OCI-LY3 (cell line): ENCODE measurements at regions not wholly inside any gene's neighbourhood (a gene's known extent, or its start where the extent isn't known, plus 50 kb on each side); places are given as distances from the start of the nearest gene placed in this dataset.
"Not testable (repeated sequence)": the region's sequence is repeated elsewhere in the genome, so short reads cannot be mapped to it uniquely, and the experiment has no call there.

Experiments used
- H2AFZ ChIP-seq: fragments of 200-600, 300-600 bp; shearing (Covaris generic); 2 replicates; pipeline ENCODE4 v1.6.0; 2014; ENCODE audit warnings: antibody characterized with exemption, low read depth, low read length
- H3K27ac ChIP-seq: fragments of 200-600, 300-600 bp; sonication (generic); 2 replicates; pipeline ENCODE4 v1.5.1; 2014; ENCODE audit warnings: mild to moderate bottlenecking, low read length, moderate library complexity, mixed read lengths
- H3K27me3 ChIP-seq: fragments of 200-600, 300-600 bp; sonication (generic); 2 replicates; pipeline ENCODE4 v1.6.1; 2014; ENCODE audit warnings: low read depth, low read length, mixed read lengths
- H3K36me3 ChIP-seq: fragments of 200-600, 300-600 bp; sonication (generic); replicated peaks from 2 replicates; pipeline ENCODE3; 2014; ENCODE audit warnings: low read depth, low read length, mixed read lengths
- H3K4me1 ChIP-seq: fragments of 300-600, 200-600 bp; sonication (generic); 2 replicates; pipeline ENCODE4 v1.6.1; 2014; ENCODE audit warnings: low read length, mixed read lengths
- H3K4me2 ChIP-seq: fragments of 200-600, 300-600 bp; sonication (generic); 2 replicates; pipeline ENCODE4 v1.6.1; 2014; ENCODE audit warnings: low read length, mixed read lengths
- H3K4me3 ChIP-seq: fragments of 300-600, 200-600 bp; sonication (generic); 2 replicates; pipeline ENCODE4 v1.5.1; 2014; ENCODE audit warnings: antibody characterized with exemption, mild to moderate bottlenecking, low read length, moderate library complexity
- H3K79me2 ChIP-seq: fragments of 300-600, 200-600 bp; shearing (Covaris generic); 2 replicates; pipeline ENCODE4 v1.6.1; 2014; ENCODE audit warnings: mild to moderate bottlenecking, low read length, mixed read lengths
- H3K9ac ChIP-seq: fragments of 300-600, 200-600 bp; shearing (Covaris generic); 2 replicates; pipeline ENCODE4 v1.6.0; 2014; ENCODE audit warnings: mild to moderate bottlenecking, low read length, moderate library complexity
- H3K9me3 ChIP-seq: fragments of 200-600, 300-600 bp; shearing (Covaris generic); 2 replicates; pipeline ENCODE4 v1.6.1; 2014; ENCODE audit warnings: low read length, mixed read lengths; ENCODE audit not compliant: insufficient read depth
- H4K20me1 ChIP-seq: fragments of 200-600, 300-600 bp; sonication (generic); 2 replicates; pipeline ENCODE4 v1.6.1; 2016; ENCODE audit warnings: low read length, mixed read lengths; ENCODE audit not compliant: insufficient read depth
- CTCF ChIP-seq: fragments of 200-600, 300-600 bp; sonication (generic); IDR thresholded peaks from 2 replicates; pipeline ENCODE4 v1.5.1; 2014; ENCODE audit warnings: antibody characterized with exemption, low read length, low read depth
- EZH2phosphoT487 ChIP-seq: fragments of 200-600 bp; shearing (Covaris generic); IDR thresholded peaks from 2 replicates; pipeline ENCODE4 v1.6.1; 2018; ENCODE audit warnings: antibody characterized with exemption, mixed run types, low read depth

- no peak for TF ChIP-seq CTCF
- TF ChIP-seq EZH2phosphoT487, result no peak
- H4K20me1 ChIP-seq, result no peaks in the 10 kb centered on the region
- no peak overlapping the region for H3K4me2 ChIP-seq
Observed at GRCh38 chr10:6787091-6787490, 207.0 kb upstream of the PRKCQ start.

DNA sequence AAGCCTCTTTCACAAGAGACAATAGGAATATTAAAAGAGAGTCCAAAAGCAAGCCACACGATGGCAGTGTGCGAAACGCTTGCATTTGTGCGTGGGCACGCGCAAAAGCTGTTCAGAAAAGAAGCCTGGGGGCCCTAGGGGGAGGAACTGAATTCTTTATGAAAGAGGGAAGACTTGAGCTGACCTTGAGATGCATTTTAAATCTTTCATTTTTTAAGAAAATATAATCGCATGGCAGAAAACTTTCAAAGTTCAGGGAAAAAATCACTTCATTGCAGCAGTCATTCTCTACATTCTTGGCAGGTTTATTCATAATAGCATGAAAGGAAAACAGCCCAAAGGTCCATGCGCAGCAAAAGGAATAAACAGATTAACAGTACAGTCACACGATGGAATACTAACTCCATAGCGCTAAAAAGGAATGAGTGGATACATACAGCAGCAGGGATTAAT lies 206.5 kb upstream of the PRKCQ start:
- H4K20me1 ChIP-seq, result no peaks in the 10 kb centered on the region
- no peak overlapping the region for H3K27ac ChIP-seq
- H3K4me2 ChIP-seq, result no peak overlapping the region
- H3K4me3 ChIP-seq, result no peak overlapping the region
- no peak overlapping the region for H3K9ac ChIP-seq
- peaks cover 12% of the 10 kb centered on the region; the same call in 1 of the 2 replicates for H3K27me3 ChIP-seq
- H2AFZ ChIP-seq, result no peak overlapping the region
- no peaks in the 10 kb centered on the region for H3K9me3 ChIP-seq
- TF ChIP-seq EZH2phosphoT487 (no peak), CTCF (no peak)
- no peaks in the 10 kb centered on the region for H3K4me1 ChIP-seq
- H3K79me2 ChIP-seq, result no peaks in the 10 kb centered on the region
- no peaks in the 10 kb centered on the region for H3K36me3 ChIP-seq

More at GRCh38 chr10:6787091-6787490, 207.0 kb upstream of the PRKCQ start:
- H3K9ac ChIP-seq, result no peak overlapping the region
- H3K9me3 ChIP-seq, result no peaks in the 10 kb centered on the region
- no peak overlapping the region for H3K4me3 ChIP-seq
- no peaks in the 10 kb centered on the region for H3K4me1 ChIP-seq
- peaks cover 12% of the 10 kb centered on the region; the same call in 1 of the 2 replicates for H3K27me3 ChIP-seq
- no peak overlapping the region for H3K27ac ChIP-seq
- no peaks in the 10 kb centered on the region for H3K36me3 ChIP-seq
- no peaks in the 10 kb centered on the region for H3K79me2 ChIP-seq
- no peak overlapping the region for H2AFZ ChIP-seq

- H3K36me3 ChIP-seq, H4K20me1 ChIP-seq, H2AFZ ChIP-seq, H3K27ac ChIP-seq, H3K4me1 ChIP-seq, H3K79me2 ChIP-seq, H3K4me2 ChIP-seq, H3K9me3 ChIP-seq, H3K9ac ChIP-seq, H3K4me3 ChIP-seq: not testable (repeated sequence)
- peaks cover 15% of the 10 kb centered on the region; the same call in 1 of the 2 replicates for H3K27me3 ChIP-seq
Observed at GRCh38 chr10:6784429-6784828, 204.4 kb upstream of the PRKCQ start.

DNA sequence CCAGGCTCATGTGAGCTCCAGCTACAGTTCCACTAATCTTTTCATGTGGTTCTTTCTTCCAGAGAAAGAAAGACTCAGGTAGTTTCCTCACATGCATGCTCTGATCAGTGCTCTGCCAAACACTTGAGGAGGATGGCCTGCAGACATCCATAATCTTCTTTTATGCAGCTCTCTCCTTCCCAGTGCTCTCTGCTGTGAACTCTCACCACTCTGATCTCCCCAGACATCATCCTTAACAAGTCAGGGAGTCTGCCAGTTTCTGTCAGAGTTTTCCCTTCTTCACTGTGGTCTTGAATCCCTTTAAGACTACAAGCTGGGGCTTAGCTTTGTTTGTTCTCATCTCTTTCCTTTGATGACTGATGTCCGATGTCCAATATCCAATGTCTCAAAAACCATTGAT lies 203.4 kb upstream of the PRKCQ start:
- Histone ChIP-seq H3K27ac (no peak overlapping the region), H3K79me2 (no peaks in the 10 kb centered on the region), H3K4me1 (peaks cover 2% of the 10 kb centered on the region; the same call in 1 of the 2 replicates), H3K27me3 (peaks cover 15% of the 10 kb centered on the region; the same call in 1 of the 2 replicates), H3K9me3 (no peaks in the 10 kb centered on the region), H3K9ac (no peak overlapping the region), H3K4me2 (no peak overlapping the region), H3K4me3 (no peak overlapping the region), H4K20me1 (no peaks in the 10 kb centered on the region), H3K36me3 (no peaks in the 10 kb centered on the region), H2AFZ (no peak overlapping the region)
- TF ChIP-seq EZH2phosphoT487, result no peak
- no peak for TF ChIP-seq CTCF
